ENCODE measurements at regions not wholly inside any gene's neighbourhood (a gene's known extent, or its start where the extent isn't known, plus 50 kb on each side); places are given as distances from the start of the nearest gene placed in this dataset.

DNA sequence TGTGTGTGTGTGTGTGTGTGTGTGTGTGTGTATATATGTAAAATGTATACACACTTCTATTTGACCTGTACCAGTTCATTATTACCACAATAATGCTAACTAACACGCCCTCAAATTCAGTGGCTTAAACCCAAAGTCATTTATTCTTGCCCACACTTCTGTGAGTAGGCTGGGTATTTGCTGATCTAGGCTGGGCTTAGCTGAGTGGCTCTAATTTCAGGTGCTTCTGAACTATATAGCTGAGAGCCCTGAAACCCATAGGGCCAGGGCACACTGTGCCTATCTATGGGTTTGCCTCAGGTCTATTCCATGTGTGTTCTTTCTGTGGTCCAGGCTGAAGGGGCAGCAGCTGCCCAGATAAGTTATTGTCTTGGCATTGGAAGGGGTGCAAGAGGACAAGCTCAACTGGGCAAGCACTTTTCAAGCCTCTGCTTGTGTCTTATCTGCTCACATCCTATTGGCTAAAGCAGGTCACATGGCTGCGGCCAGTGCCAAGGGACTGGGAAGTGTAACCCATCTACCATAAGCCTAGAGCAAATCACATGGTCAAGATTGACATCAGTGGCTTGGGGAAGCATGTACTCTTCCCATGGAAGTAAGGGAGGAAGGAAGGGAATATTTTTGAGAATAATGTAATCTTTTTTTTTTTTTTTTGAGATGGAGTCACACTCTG lies 139.9 kb downstream of the PALM2AKAP2 start:
- Mint-ChIP-seq H3K4me1 (ENCODE audit: low read depth) (peaks cover 12% of the 10 kb centered on the region), H3K27ac (no peak overlapping the region), H3K4me3 (no peak overlapping the region), H3K27me3 (ENCODE audit: insufficient read depth) (no peaks in the 10 kb centered on the region), H3K36me3 (ENCODE audit: low read depth) (peaks cover 5% of the 10 kb centered on the region; the same call in 1 of the 2 replicates), H3K9me3 (no peaks in the 10 kb centered on the region)
- DNase-seq, result no peak
- TF ChIP-seq, protein P1, sequence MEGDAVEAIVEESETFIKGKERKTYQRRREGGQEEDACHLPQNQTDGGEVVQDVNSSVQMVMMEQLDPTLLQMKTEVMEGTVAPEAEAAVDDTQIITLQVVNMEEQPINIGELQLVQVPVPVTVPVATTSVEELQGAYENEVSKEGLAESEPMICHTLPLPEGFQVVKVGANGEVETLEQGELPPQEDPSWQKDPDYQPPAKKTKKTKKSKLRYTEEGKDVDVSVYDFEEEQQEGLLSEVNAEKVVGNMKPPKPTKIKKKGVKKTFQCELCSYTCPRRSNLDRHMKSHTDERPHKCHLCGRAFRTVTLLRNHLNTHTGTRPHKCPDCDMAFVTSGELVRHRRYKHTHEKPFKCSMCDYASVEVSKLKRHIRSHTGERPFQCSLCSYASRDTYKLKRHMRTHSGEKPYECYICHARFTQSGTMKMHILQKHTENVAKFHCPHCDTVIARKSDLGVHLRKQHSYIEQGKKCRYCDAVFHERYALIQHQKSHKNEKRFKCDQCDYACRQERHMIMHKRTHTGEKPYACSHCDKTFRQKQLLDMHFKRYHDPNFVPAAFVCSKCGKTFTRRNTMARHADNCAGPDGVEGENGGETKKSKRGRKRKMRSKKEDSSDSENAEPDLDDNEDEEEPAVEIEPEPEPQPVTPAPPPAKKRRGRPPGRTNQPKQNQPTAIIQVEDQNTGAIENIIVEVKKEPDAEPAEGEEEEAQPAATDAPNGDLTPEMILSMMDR (IDR thresholded peaks at IDR 0.05), result no peak

DNA sequence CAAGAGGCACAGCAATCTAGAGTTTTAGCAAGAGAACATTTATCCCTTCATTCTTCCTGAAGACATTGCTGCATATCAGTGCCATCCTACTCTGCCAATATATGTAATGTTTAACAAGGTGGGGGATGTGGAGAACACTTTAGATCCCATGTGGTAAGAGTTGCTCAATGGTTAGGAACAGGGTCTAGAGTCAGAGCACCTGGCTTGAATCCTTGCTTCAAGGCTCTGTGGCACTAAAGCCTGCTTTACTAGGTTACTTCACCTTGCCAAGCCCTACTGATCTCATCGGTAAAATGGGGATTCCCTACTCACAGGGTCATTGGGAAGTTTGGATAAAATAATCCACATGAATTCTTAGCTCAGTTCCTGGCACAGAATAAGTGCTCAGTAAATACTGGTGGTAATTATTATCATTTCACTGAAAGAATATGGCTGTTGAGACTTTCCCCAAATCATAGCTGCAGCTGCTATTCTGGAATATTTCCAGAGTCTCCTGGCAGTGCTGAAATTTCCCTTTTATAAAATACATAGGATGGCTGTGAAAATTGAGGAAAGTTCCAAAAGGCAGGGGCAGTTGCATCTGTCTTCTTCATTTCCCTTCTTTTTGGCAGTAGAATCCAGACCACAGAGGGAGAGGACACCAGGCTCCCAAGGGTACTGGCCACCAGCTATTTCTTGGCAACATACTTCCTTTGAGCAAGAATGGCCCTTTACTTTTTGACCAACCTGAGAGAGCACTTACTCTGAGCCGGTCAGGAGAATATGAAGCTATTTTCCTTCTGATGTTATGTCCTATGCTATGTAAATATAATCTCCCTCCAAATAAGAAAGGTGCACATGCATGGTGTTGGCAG lies 142.8 kb downstream of the PALM2AKAP2 start:
- Mint-ChIP-seq H3K27me3 (ENCODE audit: insufficient read depth) (peaks cover under 1% of the 10 kb centered on the region; the same call in 1 of the 2 replicates), H3K27ac (no peak overlapping the region), H3K36me3 (ENCODE audit: low read depth) (peaks cover 8% of the 10 kb centered on the region; the same call in 1 of the 2 replicates), H3K9me3 (no peaks in the 10 kb centered on the region), H3K4me3 (no peak overlapping the region), H3K4me1 (ENCODE audit: low read depth) (peaks cover 13% of the 10 kb centered on the region)
- no peak for DNase-seq
- TF ChIP-seq, protein P1 (IDR thresholded peaks at IDR 0.05), result no peak

GRCh38 chr9:109923471-109923760 lies 143.4 kb downstream of the PALM2AKAP2 start:
- peaks cover 8% of the 10 kb centered on the region; the same call in 1 of the 2 replicates for H3K36me3 Mint-ChIP-seq (ENCODE audit: low read depth)
- H3K9me3 Mint-ChIP-seq, result no peaks in the 10 kb centered on the region
- TF ChIP-seq, protein P1 (IDR thresholded peaks at IDR 0.05), result no peak
- H3K4me1 Mint-ChIP-seq (ENCODE audit: low read depth), result peaks cover 12% of the 10 kb centered on the region
- no peak overlapping the region for H3K4me3 Mint-ChIP-seq
- no peak overlapping the region for H3K27ac Mint-ChIP-seq
- no peak for DNase-seq
- peaks cover 3% of the 10 kb centered on the region; the same call in 1 of the 2 replicates for H3K27me3 Mint-ChIP-seq (ENCODE audit: insufficient read depth)

- H3K27ac Mint-ChIP-seq, result no peak overlapping the region
- no peak for DNase-seq
- H3K9me3 Mint-ChIP-seq, result no peaks in the 10 kb centered on the region
- peaks cover 8% of the 10 kb centered on the region; the same call in 1 of the 2 replicates for H3K36me3 Mint-ChIP-seq (ENCODE audit: low read depth)
- H3K4me1 Mint-ChIP-seq (ENCODE audit: low read depth), result peaks cover 8% of the 10 kb centered on the region
- H3K27me3 Mint-ChIP-seq (ENCODE audit: insufficient read depth), result peaks cover 3% of the 10 kb centered on the region; the same call in 1 of the 2 replicates
- H3K4me3 Mint-ChIP-seq, result no peak overlapping the region
- TF ChIP-seq, protein P1 (IDR thresholded peaks at IDR 0.05), result no peak
Observed at GRCh38 chr9:109923806-109924205, 143.8 kb downstream of the PALM2AKAP2 start.

DNA sequence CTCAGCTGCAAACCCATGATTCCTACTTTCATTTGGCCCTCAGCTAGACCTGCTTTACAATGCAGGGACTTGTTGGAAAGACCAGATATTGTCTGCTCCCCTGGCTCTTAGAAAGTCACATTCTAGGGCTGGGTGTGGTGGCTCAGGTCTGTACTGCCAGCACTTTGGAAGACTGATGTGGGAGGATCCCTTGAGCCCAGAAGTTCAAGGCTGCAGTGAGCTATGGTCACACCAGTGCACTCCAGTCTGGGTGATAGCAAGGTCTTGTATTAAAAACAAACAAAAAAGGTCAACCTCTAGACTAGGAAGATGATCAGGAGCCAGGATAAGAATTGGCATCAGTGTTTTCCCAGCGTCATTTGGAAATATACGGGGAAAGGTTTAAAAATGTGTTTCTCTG lies 145.8 kb downstream of the PALM2AKAP2 start:
- H3K27me3 Mint-ChIP-seq (ENCODE audit: insufficient read depth), result peaks cover 3% of the 10 kb centered on the region; the same call in 1 of the 2 replicates
- no peaks in the 10 kb centered on the region for H3K9me3 Mint-ChIP-seq
- peaks cover 14% of the 10 kb centered on the region; the same call in 1 of the 2 replicates for H3K36me3 Mint-ChIP-seq (ENCODE audit: low read depth)
- peaks cover 5% of the 10 kb centered on the region; the same call in 1 of the 2 replicates for H3K4me1 Mint-ChIP-seq (ENCODE audit: low read depth)
- H3K4me3 Mint-ChIP-seq, result no peak overlapping the region
- no peak overlapping the region for H3K27ac Mint-ChIP-seq
- no peak for DNase-seq
- TF ChIP-seq, protein P1 (IDR thresholded peaks at IDR 0.05), result no peak

Data from HFFc6 (cell line).